NCI-H1092 (cell line): ENCODE measurements at regions not wholly inside any gene's neighbourhood (a gene's known extent, or its start where the extent isn't known, plus 50 kb on each side); places are given as distances from the start of the nearest gene placed in this dataset.
"Not testable (repeated sequence)": the region's sequence is repeated elsewhere in the genome, so short reads cannot be mapped to it uniquely, and the experiment has no call there.

Experiments used
- DNase-seq: peaks from one replicate; lab custom pipeline; 2025; lab: John Stamatoyannopoulos, UW

DNA sequence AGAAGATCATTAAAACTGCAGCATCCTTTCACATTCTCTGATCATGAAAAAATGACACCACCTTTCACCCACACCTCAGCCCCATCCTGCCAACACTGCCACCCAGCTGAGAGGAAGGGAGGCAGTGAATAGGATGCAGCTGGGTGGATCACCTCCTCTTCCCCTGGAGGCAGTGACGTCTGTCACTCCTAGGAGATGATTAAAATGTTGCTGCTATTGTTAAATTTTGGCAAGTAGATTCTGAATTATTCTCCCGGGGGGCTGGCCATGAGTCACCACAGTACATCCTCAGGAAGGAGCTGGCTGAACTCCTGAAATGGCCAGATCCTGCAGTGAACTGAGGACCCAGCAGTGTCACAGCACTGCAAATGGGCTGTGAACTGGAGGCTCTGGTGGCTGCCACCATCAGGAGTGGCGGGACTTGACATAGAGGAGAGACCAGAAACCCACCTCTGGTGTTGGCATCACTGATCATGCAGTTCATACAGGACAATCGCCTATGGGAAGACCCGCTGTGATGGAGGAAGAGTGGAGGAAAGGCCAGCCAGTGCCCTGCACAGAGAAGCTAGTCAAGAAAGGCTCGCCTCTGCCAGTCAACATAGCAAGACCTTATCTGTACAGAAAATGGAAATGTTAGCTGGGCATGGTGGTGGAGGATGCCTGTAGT is 199.1 kb downstream of the FAM43A start:
- no peak for DNase-seq

DNA sequence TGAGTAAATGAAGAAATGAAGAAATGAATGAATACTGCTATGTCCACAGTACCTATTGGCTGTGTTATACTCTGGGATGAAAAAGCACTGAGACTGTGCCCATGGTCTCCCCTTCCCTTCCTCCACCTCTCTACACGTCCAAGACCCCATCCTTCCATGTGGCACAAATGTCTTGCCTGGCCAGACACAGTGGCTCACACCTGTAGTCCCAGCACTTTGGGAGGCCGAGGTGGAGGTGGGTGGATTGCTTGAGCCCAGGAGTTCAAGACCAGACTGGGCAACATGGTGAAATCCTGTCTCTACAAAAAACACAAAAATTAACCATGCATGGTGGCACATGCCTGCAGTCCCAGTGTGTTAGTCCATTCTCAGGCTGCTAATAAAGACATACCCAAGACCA is 200.1 kb downstream of the FAM43A start:
- no peak for DNase-seq

DNA sequence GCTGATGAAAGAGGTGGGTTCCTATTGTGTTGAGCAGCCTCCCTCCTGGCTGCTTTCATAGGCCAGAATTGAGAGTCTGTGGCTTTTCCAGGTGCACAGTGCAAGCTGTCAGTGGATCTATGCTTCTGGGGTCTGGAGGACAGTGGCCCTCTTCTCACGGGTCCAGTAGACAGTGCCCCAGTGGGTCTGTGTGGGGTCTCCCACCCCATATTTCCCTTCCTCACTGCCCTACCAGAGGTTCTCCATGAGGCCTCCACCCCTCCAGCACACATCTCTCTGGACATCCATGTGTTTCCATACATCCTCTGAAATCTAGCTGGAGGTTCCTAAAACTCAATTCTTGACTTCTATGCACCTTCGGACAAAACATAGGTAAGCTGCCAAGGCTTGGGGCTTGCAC is 201.2 kb downstream of the FAM43A start:
- no peak for DNase-seq

DNA sequence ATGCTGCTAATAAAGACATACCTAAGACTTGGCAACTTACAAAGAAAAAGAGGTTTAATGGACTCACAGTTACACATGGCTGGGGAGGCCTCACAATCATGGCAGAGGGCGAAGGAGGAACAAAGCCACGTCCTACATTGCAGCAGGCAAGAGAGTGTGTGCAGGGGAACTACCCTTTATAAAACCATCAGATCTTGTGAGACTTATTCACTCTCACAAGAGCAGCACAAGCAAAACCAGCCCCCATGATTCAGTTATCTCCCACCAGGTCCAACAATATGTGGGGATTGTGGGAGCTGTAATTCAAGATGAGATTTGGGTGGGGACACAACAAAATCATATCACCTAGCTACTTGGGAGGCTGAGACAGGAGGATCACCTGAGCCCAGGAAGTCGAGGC is 202.4 kb downstream of the FAM43A start:
- DNase-seq: not testable (repeated sequence)

DNA sequence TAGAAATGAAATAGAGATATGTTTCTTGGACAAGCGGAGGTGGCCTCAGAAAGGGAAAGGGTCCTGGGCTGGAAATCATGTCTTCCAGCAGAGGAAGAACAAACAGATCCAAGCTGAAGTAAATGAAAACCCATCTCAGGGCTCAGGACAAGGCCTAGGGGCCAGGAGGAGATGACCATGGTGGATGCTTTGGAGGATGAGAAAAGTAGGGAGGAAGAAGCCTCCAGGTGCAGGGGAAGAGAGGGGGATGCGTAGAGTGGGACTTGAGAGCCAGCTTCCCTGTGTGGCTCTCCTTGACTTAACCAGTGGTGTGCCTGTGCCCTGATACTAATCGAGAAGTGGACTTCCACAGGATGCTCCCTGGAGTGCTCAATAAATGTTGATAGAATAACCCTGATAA is 203.2 kb downstream of the FAM43A start:
- DNase-seq: no peak

DNA sequence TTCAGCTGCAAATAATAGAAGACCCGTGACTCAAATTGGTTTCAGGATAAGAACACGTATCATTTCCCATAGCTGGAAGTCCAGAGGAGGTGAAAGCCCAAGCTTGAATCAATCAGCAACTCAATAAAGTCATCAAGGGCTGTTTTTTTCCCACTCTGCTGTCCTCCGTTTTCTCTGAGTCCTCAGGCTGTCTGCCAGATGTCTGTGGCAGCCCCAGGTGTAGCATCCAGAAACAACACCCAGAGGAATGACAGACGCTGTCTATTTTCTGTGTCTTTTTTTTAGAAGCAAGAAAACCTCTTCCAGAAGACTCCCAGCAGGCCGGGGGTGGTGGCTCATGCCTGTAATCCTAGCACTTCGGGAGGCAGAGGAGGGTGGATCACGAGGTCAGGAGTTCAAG is 204.4 kb downstream of the FAM43A start:
- DNase-seq: no peak

DNA sequence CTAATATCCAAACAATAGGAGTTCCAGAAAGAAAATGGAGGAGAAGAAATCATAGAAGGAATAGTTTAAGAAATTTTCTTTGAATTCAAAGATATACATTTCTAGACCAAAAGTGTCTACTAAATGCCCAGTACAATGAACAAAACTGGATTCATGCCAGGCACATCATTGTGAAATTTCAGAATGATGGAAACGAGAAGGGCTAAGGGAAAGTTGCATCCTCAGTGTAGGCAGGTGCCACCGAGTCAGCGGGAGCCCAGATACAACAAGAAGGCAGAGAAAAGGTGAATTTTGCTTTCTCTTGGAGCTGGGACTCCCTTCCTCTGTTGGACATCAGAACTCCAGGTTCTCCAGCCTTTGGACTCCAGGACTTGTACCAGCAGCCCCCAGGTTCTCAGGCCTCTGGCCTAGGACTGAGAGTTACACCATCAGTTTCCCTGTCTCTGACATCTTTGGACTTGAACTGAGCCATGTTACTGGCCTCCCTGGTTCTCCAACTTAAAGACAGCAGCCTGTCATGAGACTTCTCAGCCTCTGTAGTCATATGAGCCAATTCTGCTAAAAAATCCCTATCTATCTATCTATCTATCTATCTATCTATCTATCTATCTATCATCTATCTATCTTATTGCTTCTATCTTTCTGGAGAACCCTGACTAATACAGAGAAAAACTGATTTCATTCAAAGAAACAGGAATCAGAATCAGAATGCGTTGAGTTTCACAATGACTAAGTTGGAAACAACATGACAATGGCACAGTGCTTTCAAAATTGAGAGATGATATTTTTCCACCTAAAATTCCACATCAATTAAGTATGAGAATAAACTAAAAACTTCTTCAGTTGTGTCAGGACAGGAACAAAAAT is 207.7 kb downstream of the FAM43A start:
- no peak for DNase-seq

DNA sequence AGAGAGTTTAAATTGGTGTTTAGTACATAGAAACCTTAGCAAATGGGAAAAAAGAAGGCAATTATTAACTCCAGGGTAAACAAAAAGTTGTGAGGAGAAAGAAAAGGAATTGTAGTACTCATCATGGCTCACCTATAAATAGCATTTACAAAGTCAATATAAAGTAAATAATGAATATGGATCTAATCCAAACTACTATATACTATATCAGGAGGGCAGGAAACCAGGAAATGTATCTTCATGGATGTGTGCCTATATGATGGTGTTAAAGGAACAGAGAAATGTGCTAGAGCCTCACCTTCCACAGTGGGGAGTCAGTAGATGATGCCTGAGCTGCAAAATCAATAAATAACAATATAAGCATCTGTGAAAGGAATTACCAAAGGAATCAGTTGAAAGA is 208.9 kb downstream of the FAM43A start:
- no peak for DNase-seq

DNA sequence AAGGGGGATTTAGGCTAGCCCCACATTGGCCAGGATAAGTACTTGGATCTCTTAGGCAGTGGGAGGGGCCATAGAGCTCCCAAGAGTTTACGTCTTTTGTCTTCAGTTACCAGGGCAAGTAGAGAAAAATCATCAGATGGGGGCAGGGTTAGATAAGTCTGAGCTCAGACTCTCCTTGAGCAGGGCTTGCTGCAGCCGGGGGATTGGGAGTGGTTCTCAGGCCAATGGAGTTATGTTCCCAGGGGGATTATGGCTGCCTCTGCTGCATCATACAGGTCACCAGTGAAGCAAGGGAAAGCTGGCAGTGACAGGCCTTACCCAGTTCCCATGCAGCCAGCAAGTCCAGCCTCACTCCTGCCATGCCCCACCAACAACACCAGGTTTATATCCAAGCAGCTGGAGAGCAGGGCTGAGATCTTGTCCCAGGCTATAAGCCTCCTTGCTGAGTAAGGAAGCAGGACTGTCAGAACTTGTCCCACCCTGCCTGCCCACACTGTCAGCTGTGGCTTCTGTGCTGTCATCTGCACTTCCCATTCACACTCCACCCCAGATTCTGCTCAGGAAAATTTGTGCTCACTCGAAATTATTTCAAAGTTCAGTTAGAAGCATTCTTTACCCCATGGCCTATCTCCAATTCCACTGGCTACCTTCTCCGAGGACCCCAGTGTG is 215.3 kb downstream of the FAM43A start:
- DNase-seq: no peak

DNA sequence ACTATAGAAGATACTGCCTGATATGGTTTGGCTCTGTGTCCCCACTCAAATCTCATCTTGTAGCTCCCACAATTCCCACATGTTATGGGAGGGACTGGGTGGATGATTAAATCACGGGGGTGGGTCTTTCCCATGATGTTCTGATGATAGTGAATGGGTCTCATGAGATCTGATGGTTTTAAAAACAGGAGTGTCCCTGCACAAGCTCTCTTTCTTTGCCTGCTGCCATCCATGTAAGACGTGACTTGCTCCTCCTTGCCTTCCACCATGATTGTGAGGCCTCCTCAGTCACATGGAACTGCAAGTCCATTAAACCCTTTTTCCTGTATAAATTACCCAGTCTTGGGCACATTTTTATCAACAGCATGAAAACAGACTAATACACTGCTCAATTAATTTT is 217.8 kb downstream of the FAM43A start:
- DNase-seq: not testable (repeated sequence)

DNA sequence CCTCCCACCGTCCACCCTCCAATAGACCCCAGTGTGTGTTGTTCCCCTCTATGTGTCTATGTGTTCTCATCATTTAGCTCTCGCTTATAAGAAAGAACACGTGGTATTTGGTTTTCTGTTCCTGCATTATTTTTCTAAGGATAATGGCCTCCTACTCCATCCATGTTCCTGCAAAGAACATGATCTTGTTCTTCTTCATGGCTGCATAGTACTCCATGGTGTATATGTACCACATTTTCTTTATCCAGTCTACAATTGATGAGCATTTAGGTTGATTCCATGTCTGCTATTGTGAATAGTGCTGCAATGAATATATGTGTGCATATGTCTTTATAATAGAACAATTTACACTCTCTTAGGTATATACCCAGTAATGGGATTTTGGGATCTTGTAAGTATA is 219.3 kb downstream of the FAM43A start:
- DNase-seq: not testable (repeated sequence)

DNA sequence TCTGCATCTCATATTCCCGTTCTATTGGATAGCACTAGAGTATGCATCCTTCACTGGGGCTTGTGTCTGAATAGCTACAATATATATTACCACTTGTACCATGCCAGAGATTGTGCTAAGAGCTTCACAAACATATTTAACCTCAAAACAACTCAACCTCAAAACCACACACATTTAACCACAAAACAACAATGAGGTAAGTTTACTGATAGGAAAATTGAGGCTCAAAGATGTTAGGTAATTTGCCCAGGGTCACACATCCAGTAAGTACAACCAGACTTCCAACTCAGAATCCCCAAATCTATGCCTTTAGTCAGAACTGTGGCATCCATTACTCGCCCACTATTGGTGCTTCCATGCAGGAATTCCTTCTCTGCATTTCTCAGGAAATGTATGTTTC is 220.0 kb downstream of the FAM43A start:
- no peak for DNase-seq

DNA sequence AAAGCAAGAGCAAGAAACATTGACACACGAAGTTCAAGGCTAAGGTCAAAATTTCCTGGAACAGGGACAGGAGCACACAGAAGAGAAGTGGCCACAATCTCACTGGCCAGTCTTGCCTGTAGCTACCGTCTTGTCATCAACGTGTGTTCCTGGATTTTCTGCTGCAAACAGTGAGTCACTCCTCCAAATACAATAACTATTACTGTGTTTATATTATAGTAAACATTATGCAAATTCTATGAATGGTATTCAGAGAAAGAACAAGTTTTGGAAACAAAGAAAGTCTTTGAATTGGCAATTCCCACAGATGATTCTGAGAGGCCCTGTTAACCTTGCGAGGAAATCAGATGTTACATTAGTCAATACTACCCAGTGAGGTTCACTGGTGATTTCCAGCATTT is 220.5 kb downstream of the FAM43A start:
- no peak for DNase-seq

DNA sequence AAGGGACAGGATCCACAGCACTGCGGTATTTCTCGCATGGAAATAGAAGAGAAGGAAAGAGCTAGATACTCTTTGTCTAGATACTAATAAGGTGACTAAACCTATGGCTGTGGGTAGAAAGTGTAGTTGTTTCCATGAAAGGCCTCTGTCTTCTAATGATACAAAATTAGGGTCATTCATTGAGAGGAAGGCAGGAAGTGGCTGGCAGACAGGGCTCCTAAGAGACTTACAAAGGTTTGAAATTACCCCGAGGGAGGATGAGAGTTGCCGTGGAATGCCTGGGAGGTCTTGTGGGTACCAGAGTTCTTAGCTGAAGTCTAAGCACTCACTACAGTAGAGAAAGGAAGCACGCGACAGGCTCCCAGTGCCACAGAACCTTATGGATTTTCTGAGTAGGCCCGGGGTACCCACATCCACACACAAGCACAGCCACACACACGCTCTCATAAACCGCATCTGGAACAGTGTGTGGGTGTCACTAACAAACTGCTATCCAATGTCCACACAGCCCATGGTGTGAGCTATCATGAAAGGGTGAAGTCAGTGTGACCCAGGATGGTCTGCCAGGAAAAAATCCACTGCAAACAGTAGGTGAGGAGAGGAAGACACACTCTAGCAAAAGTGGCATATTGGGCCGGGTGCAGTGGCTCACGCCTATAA is 221.4 kb downstream of the FAM43A start:
- no peak for DNase-seq

DNA sequence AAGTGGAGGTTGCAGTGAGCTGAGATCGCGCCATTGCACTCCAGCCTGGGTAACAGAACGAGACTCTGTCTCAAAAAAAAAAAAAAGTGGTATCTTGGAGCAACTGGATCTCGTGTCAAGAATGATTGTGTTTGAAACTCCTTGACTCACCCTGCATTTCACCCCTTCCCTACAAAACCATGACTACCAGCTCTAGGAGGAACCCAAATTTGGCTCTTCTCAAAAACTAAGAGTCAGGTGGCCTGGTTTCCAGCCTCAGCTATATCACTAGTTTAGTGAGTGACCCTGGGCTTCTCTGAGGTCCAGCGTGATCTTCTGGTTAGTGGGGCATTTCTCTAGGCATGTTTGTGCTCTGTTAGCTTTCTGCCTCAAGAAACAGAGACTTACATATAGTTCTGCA is 222.1 kb downstream of the FAM43A start:
- no peak for DNase-seq

DNA sequence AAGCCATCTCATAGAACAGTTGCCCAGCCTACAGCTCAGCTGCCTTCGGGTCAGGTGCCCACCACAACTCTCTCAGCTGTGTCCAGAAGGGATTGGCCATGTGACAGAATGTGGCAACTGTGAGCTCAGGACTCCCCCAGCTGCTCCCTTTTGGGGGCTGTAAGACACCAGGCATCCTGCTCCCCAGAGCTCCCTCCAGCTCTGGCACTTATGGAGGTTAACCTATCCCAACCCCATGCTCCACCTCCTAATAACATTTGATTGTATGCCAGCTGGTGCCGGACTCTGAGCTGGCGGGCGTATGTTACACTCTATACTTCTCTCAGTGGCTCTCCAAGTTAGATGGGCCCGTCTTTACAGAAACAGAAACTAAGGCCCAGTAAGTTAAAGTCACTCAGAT is 222.8 kb downstream of the FAM43A start:
- no peak for DNase-seq

DNA sequence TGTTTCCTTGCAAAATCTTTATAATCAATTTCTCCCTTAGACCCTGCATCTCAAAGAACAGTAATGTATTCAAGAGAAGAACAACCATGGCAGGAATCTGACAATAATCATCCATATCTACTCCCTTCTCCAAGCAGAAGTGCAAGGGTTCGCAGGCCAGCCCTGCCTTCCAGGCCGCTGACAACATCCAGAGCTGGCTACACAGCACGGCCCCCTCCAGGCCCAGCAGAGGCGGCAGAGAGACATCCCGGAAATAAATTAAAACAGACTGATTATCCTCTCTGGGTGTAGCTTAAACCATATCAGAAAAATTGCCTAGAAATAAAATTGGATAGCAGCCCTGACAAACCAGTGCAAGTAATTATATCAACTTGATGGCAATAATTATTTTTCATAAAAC is 223.3 kb downstream of the FAM43A start:
- DNase-seq: no peak

DNA sequence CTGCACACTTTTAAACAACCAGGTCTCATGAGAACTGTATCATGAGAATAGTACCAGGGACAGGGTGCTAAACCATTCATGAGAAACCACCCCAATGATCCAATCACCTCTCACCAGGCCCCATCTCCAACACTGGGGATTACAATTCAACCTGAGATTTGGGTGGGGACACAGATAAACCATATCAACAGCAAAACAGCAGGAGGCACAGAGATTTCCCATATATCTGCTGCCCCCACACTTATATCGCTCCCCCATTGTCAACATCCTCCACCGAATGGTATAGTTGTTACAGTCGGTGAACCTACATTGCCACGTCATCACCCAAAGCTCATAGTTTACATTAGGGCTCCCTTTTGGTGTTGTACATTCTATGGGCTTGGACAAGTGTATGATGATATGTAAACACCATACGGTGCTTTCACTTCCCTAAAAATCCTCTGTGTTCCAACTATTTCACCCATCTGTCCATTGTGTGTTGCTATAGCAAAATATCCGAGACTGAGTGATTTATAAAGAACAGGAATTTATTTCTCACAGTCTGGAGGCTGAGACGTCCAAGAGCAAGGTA is 224.8 kb downstream of the FAM43A start:
- DNase-seq: no peak

DNA sequence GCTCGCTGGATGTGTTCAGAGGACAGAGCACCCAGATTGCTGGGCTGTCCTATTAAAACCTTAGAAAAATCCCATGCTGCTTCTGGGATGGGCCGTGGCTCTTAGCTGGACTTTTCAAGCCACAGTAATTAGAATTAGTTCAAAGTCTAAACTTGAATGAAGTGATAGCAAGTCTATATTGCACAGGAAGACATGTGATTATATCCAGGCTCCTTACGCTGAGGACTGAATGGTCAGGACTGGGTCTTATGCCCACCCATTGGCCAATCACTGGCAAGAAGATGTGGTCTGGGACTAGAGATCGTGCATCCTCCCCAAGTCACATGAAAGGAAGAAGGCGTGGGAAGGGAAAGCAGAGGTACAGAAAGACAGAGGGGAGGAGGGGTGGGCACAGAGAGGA is 227.6 kb downstream of the FAM43A start:
- no peak for DNase-seq

DNA sequence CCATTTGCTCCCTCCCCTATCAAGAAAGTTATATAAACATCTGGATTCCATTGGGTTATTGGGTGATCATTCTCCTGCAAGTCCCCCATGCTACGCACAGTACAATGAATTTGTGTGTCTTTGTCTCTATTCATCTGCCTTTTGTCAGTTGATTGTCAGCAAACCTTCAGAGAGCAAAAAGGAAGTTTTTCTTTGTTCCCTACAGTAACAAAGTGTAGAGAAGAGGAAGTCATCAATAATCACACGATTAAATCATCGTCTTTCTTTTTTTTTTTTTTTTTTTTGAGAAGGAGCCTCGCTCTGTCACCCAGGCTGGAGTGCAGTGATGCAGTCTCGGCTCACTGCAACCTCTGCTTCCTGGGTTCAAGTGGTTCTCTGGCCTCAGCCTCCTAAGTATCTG is 239.2 kb downstream of the FAM43A start:
- DNase-seq: not testable (repeated sequence)

DNA sequence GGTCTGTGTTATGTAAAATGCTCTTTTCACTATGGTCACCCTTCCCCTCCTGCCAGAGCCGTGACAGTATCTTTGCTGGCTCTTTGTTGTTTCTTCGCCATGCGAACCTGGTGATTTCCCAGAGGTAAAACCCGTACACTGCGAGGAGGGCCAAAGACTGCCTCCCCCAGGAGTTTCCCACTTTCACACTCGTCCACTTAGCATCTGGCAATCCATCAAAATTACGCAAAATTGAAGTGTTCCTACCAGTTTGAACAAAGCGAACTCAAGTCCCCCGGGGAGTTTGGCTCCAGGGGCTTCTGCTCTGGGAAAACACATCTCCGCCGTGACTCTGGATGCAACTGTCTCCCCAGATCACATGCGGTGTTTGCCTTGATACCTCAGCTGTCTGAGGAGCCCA is 239.9 kb downstream of the FAM43A start:
- DNase-seq: no peak

DNA sequence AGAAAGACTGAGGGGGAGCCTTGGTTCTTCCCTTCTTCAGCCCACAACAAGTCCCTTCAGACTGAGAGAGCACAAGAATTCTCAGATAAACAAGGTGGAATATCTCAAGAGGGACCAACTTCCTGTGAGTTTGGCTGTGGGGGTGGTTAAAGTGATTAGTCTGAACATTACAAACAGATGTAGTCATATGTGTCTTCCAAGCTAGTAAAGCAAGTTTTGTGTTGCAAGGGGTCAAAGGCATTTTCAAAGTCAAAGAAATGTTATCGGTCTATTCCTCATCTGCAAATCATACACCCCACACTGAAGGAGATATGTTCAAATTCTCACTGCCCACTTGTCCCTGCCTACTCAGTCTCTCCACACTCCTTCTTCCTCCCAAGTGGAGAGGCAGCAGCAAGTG is 242.5 kb downstream of the FAM43A start:
- DNase-seq: no peak
